Endothelial cell (in vitro differentiated cells): ENCODE measurements at regions not wholly inside any gene's neighbourhood (a gene's known extent, or its start where the extent isn't known, plus 50 kb on each side); places are given as distances from the start of the nearest gene placed in this dataset.

ENCODE experiments used
- DNase-seq: peaks from one replicate; pipeline ENCODE4 v3.0.0; 2021; ENCODE audit warnings: low spot score
- H3K27ac Mint-ChIP-seq: one replicate; pipeline ENCODE4 v1.8.0; 2021; ENCODE audit warnings: mixed read lengths, inconsistent platforms; ENCODE audit not compliant: unreplicated experiment
- H3K27me3 Mint-ChIP-seq: one replicate; pipeline ENCODE4 v1.8.0; 2021; ENCODE audit warnings: mild to moderate bottlenecking, moderate library complexity, mixed read lengths, inconsistent platforms; ENCODE audit not compliant: unreplicated experiment
- H3K36me3 Mint-ChIP-seq: one replicate; pipeline ENCODE4 v1.8.0; 2021; ENCODE audit warnings: mild to moderate bottlenecking, low read depth, mixed read lengths, inconsistent platforms; ENCODE audit not compliant: unreplicated experiment
- H3K4me1 Mint-ChIP-seq: one replicate; pipeline ENCODE4 v1.8.0; 2021; ENCODE audit warnings: mild to moderate bottlenecking, mixed read lengths, inconsistent platforms; ENCODE audit not compliant: unreplicated experiment
- H3K4me3 Mint-ChIP-seq: one replicate; pipeline ENCODE4 v1.8.0; 2021; ENCODE audit warnings: mild to moderate bottlenecking, mixed read lengths, inconsistent platforms; ENCODE audit not compliant: unreplicated experiment
- H3K9me3 Mint-ChIP-seq: one replicate; pipeline ENCODE4 v1.8.0; 2021; ENCODE audit warnings: mixed read lengths, inconsistent platforms; ENCODE audit not compliant: unreplicated experiment
- CTCF ChIP-seq: fragments of 200-600 bp; sonication (generic); IDR thresholded peaks from one replicate; pipeline ENCODE4 v1.5.0; 2021; ENCODE audit warnings: antibody characterized with exemption; ENCODE audit not compliant: unreplicated experiment

- peaks cover 3% of the 10 kb centered on the region for H3K4me1 Mint-ChIP-seq
- no peaks in the 10 kb centered on the region for H3K36me3 Mint-ChIP-seq
- H3K27me3 Mint-ChIP-seq, result no peaks in the 10 kb centered on the region
- no peak for TF ChIP-seq CTCF
- no peak for DNase-seq
- no peak overlapping the region for H3K4me3 Mint-ChIP-seq
- H3K27ac Mint-ChIP-seq, result no peak overlapping the region
- no peaks in the 10 kb centered on the region for H3K9me3 Mint-ChIP-seq
Observed at GRCh38 chr18:38035193-38035592, 469.6 kb upstream of the CELF4 start.

GRCh38 chr18:38033282-38033681 lies 467.7 kb upstream of the CELF4 start:
- H3K27ac Mint-ChIP-seq, result no peak overlapping the region
- H3K27me3 Mint-ChIP-seq, result peaks cover 2% of the 10 kb centered on the region
- DNase-seq, result no peak
- H3K4me1 Mint-ChIP-seq, result no peaks in the 10 kb centered on the region
- H3K36me3 Mint-ChIP-seq, result no peaks in the 10 kb centered on the region
- TF ChIP-seq CTCF, result no peak
- no peaks in the 10 kb centered on the region for H3K9me3 Mint-ChIP-seq
- no peak overlapping the region for H3K4me3 Mint-ChIP-seq

- Mint-ChIP-seq H3K9me3 (no peaks in the 10 kb centered on the region), H3K27me3 (peaks cover 2% of the 10 kb centered on the region), H3K27ac (no peak overlapping the region), H3K4me3 (no peak overlapping the region), H3K4me1 (peaks cover 2% of the 10 kb centered on the region), H3K36me3 (no peaks in the 10 kb centered on the region)
- no peak for TF ChIP-seq CTCF
- DNase-seq, result no peak
Observed at GRCh38 chr18:38032516-38032915, 466.9 kb upstream of the CELF4 start.

GRCh38 chr18:38028946-38029345 lies 463.3 kb upstream of the CELF4 start:
- H3K27me3 Mint-ChIP-seq, result peaks cover 3% of the 10 kb centered on the region
- H3K9me3 Mint-ChIP-seq, result no peaks in the 10 kb centered on the region
- no peaks in the 10 kb centered on the region for H3K36me3 Mint-ChIP-seq
- no peak overlapping the region for H3K27ac Mint-ChIP-seq
- no peak overlapping the region for H3K4me3 Mint-ChIP-seq
- DNase-seq, result no peak
- H3K4me1 Mint-ChIP-seq, result peaks cover 2% of the 10 kb centered on the region
- TF ChIP-seq CTCF, result no peak

DNA sequence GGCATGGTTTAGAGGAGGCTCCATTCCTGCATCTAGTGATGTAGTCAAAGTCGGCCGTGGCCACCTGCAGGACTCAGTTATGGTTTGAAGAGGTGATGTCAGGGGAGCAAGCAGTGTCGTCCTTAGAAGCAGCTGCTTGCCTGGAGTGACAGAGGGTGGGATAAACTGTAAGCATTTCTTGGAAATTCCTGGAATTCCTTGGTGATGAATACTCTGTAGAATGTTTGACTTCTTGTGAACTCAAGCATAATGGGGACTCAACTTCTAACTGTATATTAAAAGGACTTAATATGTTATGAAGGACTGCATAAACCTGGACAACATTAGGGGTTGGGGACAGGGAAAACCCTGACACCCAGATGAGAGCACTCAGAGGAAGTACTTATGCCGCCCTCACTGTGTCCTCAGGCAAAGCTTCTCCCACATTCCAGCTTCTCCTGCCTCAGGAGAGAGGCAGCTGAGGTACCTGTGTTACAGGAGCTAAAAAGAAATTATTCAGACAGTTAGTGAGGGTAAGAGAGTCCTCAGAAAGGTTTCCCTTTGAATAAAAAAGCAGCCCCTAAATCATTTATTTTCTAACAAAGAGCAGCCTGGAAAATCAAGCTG lies 459.9 kb upstream of the CELF4 start:
- peaks cover 2% of the 10 kb centered on the region for H3K4me1 Mint-ChIP-seq
- TF ChIP-seq CTCF, result no peak
- no peaks in the 10 kb centered on the region for H3K36me3 Mint-ChIP-seq
- no peak overlapping the region for H3K4me3 Mint-ChIP-seq
- H3K27me3 Mint-ChIP-seq, result peaks cover 3% of the 10 kb centered on the region
- H3K27ac Mint-ChIP-seq, result no peak overlapping the region
- no peak for DNase-seq
- H3K9me3 Mint-ChIP-seq, result no peaks in the 10 kb centered on the region
